GM21576 (cell line): ENCODE measurements at regions not wholly inside any gene's neighbourhood (a gene's known extent, or its start where the extent isn't known, plus 50 kb on each side); places are given as distances from the start of the nearest gene placed in this dataset.

Experiments used
- ATAC-seq: cut with Tn5 transposase; IDR thresholded peaks from one replicate; pipeline ENCODE4 v1.9.1; 2021; ENCODE audit warnings: mild to moderate bottlenecking, moderate library complexity; ENCODE audit not compliant: unreplicated experiment

- ATAC-seq, result no peak
Measured at GRCh38 chr2:198712485-198712884, 745.3 kb downstream of the SATB2 start.

DNA sequence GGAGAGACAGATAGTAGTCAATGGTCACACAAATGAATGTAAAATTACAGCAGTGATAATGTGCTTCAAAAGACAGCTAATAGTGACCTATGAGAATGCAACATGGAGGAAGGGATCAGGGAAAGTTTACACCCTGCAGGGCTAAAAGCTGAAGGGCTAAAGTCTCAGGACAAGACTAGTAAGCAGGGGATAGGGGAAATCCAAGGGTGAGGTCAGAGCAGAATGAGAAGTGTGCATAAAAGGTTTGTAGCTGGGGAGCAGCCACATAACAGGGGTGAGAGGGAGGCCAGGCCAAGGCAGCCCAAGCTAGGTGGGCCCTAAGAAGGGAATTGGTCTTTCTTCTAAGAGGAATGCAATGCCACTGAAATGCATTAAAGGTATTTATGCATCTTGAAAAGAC lies 746.3 kb downstream of the SATB2 start:
- ATAC-seq, result no peak

DNA sequence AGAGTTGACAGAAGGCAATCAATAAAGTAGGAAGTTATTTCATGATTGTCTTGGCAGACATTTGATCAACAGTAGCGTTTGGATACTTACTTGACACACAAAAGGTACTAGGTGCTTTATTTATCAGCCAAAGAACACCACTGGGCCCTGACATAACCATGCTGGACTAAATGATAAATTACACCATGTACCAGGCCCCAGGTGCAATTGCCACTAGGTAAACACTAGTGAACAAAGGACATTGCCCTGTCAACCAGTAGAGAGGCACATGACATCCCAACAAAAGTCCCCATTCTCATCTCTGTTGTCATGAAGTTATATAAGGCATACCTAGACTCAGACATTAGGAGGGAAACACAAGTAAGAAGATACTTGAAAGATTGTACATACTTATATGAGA lies 747.2 kb downstream of the SATB2 start:
- no peak for ATAC-seq

GRCh38 chr2:198706476-198707082 lies 751.2 kb downstream of the SATB2 start:
- ATAC-seq, result no peak

- no peak for ATAC-seq
Measured at GRCh38 chr2:198703281-198703680, 754.5 kb downstream of the SATB2 start.

GRCh38 chr2:198702796-198703195 lies 754.9 kb downstream of the SATB2 start:
- no peak for ATAC-seq

DNA sequence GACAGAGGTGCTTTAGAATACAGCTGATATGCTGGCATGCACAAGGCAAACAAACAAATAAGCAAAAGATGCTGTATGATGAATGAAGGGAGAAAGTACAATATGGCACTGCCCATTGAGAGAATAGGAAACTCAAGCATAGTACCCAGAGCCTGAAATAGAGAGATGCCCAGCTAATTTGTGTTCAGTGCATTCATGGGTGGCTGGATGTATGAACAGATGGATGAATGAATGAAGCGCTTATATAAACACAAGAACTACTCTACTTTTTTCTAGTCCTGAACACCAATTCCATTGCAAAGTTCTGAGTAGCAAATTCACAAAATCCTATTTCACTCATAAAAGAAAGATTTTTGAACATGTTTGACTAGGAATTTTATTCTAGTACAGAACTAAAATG lies 756.3 kb downstream of the SATB2 start:
- no peak for ATAC-seq

DNA sequence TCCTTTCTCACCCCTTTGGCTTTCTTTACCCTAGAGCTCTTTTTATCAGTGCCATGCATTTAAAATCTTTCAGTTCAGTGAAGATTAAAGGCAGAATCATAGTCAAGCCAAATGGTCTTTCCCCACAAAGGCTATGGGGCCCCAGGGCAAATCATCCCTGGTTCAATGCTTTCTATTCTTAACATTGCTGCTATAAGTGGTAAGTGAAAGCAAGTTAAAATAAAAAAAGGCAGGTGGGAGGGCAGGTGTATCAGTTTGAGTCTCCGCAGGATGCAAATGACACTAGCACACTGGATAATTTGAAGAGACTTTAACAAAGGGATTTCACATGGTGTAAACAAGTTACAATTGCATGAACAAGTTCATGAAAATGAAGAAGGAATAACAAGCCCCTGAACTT lies 757.4 kb downstream of the SATB2 start:
- ATAC-seq, result no peak

- no peak for ATAC-seq
Measured at GRCh38 chr2:198698230-198698629, 759.5 kb downstream of the SATB2 start.

DNA sequence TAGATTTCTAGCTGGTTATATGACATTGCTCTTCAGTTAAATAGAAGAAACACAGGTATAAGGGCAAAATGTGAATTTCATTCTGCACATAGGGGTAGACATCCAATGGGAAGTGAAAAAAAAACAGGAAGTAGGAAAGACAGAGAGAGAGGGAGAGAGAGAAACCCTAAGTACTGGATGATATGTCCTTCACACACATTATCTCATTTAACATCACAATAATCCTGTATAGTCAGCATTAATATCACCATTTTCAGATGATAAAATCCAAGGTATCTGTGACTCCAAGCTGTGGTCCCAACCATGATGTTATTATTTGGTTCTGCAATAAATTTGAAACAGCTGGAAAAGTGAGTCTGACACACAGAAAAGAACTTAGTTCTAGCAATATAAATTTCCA lies 759.9 kb downstream of the SATB2 start:
- no peak for ATAC-seq

GRCh38 chr2:198697218-198697617 lies 760.5 kb downstream of the SATB2 start:
- no peak for ATAC-seq

- no peak for ATAC-seq
Measured at GRCh38 chr2:198695879-198696278, 761.9 kb downstream of the SATB2 start.

DNA sequence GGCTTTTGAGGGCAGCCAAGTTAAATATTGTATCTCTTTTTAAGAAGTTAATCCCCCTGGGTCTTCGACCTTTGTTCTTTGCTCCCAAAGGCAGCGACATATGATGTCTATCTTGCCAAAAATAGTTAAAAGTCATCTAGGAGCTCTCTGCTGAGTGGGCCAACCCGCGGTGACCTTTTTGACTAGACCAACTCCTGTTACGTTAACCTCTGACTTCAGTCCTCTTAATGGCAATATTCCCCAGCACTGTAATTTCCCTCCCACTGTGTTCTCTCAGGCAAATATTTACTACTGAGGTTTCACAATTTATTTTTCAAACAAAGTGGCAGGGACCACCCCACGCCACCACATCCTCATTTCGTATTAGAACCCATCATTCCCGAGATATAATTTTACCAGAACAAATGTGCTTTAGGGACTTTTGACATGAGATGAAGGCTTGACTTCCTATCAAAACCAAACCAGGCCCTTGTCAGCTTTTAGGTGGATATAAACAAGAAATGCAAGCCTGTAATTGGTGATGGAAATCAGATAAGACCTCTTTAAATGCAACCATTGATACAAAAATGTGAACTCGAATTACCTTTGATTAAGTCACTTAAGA lies 764.7 kb downstream of the SATB2 start:
- ATAC-seq, result no peak

- no peak for ATAC-seq
Measured at GRCh38 chr2:198691236-198691635, 766.5 kb downstream of the SATB2 start.

DNA sequence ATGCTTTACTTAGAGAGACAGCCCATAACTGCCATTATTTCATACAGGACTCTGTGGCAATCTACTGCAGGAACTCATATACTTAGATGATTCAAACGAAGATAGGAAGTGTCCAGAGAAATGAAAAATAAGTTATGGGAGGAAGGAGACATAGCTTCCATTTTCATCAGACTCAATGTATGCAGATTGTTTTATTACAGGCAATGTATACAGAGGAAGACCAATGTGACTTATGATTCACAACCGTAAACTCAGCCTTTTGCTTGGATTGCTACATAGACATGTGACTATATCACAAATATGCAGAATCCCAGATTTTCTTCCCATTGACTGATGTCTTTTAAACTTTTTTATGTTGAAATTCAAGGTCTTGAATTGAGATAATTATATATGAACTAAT lies 793.4 kb downstream of the SATB2 start:
- no peak for ATAC-seq

DNA sequence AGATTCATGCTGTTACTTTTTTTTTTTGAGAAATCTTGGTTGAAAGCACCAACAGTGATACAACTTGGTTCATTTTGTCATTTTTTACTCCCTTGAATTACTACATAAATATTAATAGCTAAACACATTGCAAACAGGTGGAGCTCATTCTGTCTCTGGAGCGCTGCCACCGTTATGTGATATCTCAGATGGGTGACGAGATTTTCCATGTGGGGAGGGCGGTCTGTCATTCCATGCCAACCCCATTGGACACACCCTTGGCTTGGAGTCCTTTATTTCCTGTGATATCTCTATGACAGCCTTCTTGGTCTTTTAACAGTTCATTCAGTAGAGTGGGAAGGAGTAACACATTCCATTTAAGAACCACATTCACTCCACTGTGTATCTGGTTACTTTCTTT lies 794.8 kb downstream of the SATB2 start:
- ATAC-seq, result no peak

DNA sequence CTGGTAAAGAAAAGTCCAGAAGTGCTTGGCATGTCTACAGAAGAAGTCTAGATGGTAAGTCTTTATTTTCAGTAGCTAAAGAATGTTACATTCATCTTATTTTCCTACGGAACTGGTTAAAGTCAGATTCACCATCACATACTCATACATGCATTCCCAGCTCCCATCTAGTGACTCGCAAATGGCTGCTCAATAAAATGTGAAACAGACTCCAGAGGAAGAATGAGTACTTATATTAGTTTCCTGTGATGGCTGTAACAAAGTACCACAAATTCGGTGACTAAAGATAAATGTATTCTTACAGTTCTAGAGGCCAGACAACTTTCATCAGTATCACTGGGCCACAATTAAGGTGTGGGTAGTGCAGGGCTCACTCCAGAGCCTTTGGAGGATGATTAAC lies 797.2 kb downstream of the SATB2 start:
- ATAC-seq, result no peak

DNA sequence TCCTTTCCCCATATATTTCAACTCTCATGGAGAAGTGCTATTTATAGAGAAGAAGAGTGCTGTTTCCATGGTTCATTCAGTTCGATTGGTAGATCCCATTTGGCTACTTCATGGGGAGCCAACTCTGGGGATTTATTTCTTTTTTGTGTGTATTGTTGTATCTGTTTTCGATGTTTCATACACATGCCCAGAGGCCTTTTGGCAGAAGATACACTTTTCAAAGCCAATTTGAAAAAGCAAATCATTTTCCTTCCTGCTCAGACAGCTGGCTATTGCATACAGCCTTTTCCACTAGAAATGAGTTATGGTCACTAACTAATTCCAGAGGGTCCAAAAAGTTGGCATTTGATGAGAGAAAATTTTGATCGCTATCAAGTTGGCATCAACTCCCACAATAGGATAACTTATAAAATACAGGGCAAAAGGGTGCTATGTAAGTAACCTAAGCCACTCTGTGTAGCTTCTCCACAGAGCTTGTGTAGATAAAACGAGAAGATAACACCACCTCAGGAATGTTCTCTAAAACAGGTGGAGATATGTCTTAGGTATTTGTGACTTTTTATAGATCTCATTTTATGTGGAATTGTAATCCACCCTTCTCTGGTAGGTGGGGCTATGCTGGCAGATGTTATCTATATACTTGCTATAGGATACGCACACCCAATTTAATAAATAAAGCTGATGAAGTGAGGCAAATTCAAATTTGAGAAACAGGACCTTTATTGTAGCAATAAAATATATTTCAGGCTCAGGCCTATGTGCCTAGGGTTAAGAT lies 798.5 kb downstream of the SATB2 start:
- no peak for ATAC-seq

- no peak for ATAC-seq
Measured at GRCh38 chr2:198657512-198658121, 800.1 kb downstream of the SATB2 start.

DNA sequence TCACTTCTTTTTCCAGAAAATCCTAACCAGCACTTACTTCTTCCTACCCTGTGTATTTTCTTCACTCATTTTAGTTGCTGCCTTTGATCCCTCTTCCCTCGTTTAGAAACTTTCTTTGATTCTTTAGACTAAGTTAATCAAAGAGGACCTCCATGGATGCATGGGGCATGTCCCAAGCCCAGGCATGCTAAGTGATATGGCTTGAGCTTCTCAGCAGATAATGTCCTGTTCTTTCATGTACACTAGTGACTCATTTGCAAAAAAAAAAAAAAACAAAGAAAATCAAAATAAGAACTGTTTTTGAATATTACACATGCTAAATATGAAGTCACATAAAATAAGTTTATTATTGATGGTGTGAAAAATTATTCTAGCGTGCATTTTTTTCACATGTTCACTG lies 800.9 kb downstream of the SATB2 start:
- no peak for ATAC-seq

- no peak for ATAC-seq
Measured at GRCh38 chr2:198654646-198655045, 803.1 kb downstream of the SATB2 start.

GRCh38 chr2:198653311-198653710 lies 804.4 kb downstream of the SATB2 start:
- no peak for ATAC-seq
